GM12891 (cell line): ENCODE measurements at regions not wholly inside any gene's neighbourhood (a gene's known extent, or its start where the extent isn't known, plus 50 kb on each side); places are given as distances from the start of the nearest gene placed in this dataset.

Source experiments
- PAX5 ChIP-seq: IDR thresholded peaks from 2 replicates; pipeline ENCODE4 v1.6.1; 2011; ENCODE audit warnings: low read length, moderate library complexity, mild to moderate bottlenecking; ENCODE audit not compliant: insufficient read depth, severe bottlenecking
- POLR2A ChIP-seq: IDR thresholded peaks from 2 replicates; pipeline ENCODE4 v1.6.1; 2011; ENCODE audit warnings: low read depth, low read length, control low read depth
- POLR2AphosphoS5 ChIP-seq: IDR thresholded peaks from 2 replicates; pipeline ENCODE4 v1.6.1; 2011; ENCODE audit warnings: low read depth, low read length, control low read depth
- POU2F2 ChIP-seq: IDR thresholded peaks from 2 replicates; pipeline ENCODE4 v1.6.1; 2011; ENCODE audit warnings: low read depth, mild to moderate bottlenecking, control low read depth, low read length, moderate library complexity

DNA sequence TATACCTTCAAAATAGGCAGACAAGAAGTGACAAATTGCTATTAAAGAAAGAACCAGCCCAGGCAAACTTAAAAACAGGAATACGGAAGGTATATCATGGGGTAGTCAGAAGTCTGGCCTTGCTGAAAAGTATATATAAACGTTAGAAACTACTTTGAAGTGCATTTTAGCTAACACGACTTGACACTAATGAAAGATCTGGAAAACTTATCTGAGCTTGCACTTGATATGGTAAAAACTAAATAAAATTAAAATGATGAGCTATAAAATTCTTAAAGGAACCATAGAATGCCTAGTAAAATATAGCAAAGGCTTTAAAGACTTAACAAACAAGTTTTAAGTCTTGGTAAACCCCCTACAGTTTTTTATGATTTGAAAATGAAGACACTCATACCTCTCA is 795.3 kb upstream of the PCDH20 start:
- TF ChIP-seq POU2F2 (no peak), POLR2A (no peak), POLR2AphosphoS5 (no peak), PAX5 (no peak)
